ENCODE measurements at regions not wholly inside any gene's neighbourhood (a gene's known extent, or its start where the extent isn't known, plus 50 kb on each side); places are given as distances from the start of the nearest gene placed in this dataset.
"Not testable (repeated sequence)": the region's sequence is repeated elsewhere in the genome, so short reads cannot be mapped to it uniquely, and the experiment has no call there.

- Histone ChIP-seq H3K9me3 (ENCODE audit: insufficient read depth, low read depth, low read length) (no peaks in the 10 kb centered on the region), H3K9ac (ENCODE audit: low read depth, low read length, poor library complexity, severe bottlenecking) (no peak overlapping the region), H2AFZ (ENCODE audit: low read length) (no peak overlapping the region), H3K27me3 (ENCODE audit: insufficient read depth, low read length, poor library complexity, severe bottlenecking) (no peaks in the 10 kb centered on the region), H3K36me3 (ENCODE audit: insufficient read depth, low read length) (no peaks in the 10 kb centered on the region), H4K20me1 (ENCODE audit: insufficient read depth, low read length, poor library complexity, severe bottlenecking) (no peaks in the 10 kb centered on the region), H3F3A (ENCODE audit: low read depth) (no peaks in the 10 kb centered on the region), H3K79me2 (ENCODE audit: insufficient read depth, low read length) (no peaks in the 10 kb centered on the region), H3K4me2 (ENCODE audit: low read depth, low read length, poor library complexity, severe bottlenecking) (no peak overlapping the region), H3K4me1 (ENCODE audit: insufficient read depth, low read length, poor library complexity, severe bottlenecking) (no peaks in the 10 kb centered on the region), H3K4me3 (ENCODE audit: low read length, poor library complexity, severe bottlenecking) (no peak overlapping the region), H3K9me2 (replicated peaks; ENCODE audit: low read depth, low read length) (no peaks in the 10 kb centered on the region)
- TF ChIP-seq EZH2phosphoT487 (IDR thresholded peaks at IDR 0.05; ENCODE audit: borderline replicate concordance): no peak
Observed at GRCh38 chrX:7987160-7988012, 60.2 kb upstream of the PNPLA4 start.

GRCh38 chrX:7986738-7987137 is 59.5 kb upstream of the PNPLA4 start:
- H3K4me3 ChIP-seq (ENCODE audit: low read length, poor library complexity, severe bottlenecking); H2AFZ ChIP-seq (ENCODE audit: low read length); H3K79me2 ChIP-seq (ENCODE audit: insufficient read depth, low read length); H3K9me3 ChIP-seq (ENCODE audit: insufficient read depth, low read depth, low read length); H4K20me1 ChIP-seq (ENCODE audit: insufficient read depth, low read length, poor library complexity, severe bottlenecking); H3K27me3 ChIP-seq (ENCODE audit: insufficient read depth, low read length, poor library complexity, severe bottlenecking); H3K4me1 ChIP-seq (ENCODE audit: insufficient read depth, low read length, poor library complexity, severe bottlenecking); H3K9ac ChIP-seq (ENCODE audit: low read depth, low read length, poor library complexity, severe bottlenecking); H3K36me3 ChIP-seq (ENCODE audit: insufficient read depth, low read length); H3F3A ChIP-seq (ENCODE audit: low read depth); H3K4me2 ChIP-seq (ENCODE audit: low read depth, low read length, poor library complexity, severe bottlenecking); H3K9me2 ChIP-seq (replicated peaks; ENCODE audit: low read depth, low read length): not testable (repeated sequence)

- Histone ChIP-seq H3K36me3 (ENCODE audit: insufficient read depth, low read length) (no peaks in the 10 kb centered on the region), H2AFZ (ENCODE audit: low read length) (no peak overlapping the region), H3K79me2 (ENCODE audit: insufficient read depth, low read length) (no peaks in the 10 kb centered on the region), H4K20me1 (ENCODE audit: insufficient read depth, low read length, poor library complexity, severe bottlenecking) (no peaks in the 10 kb centered on the region), H3K4me2 (ENCODE audit: low read depth, low read length, poor library complexity, severe bottlenecking) (no peak overlapping the region), H3K9me3 (ENCODE audit: insufficient read depth, low read depth, low read length) (no peaks in the 10 kb centered on the region), H3K4me1 (ENCODE audit: insufficient read depth, low read length, poor library complexity, severe bottlenecking) (no peaks in the 10 kb centered on the region), H3F3A (ENCODE audit: low read depth) (no peaks in the 10 kb centered on the region), H3K27me3 (ENCODE audit: insufficient read depth, low read length, poor library complexity, severe bottlenecking) (no peaks in the 10 kb centered on the region), H3K4me3 (ENCODE audit: low read length, poor library complexity, severe bottlenecking) (no peak overlapping the region), H3K9ac (ENCODE audit: low read depth, low read length, poor library complexity, severe bottlenecking) (no peak overlapping the region), H3K9me2 (replicated peaks; ENCODE audit: low read depth, low read length) (no peaks in the 10 kb centered on the region)
- TF ChIP-seq CTCF (conservative IDR thresholded peaks at IDR 0.05; ENCODE audit: low read length) (no peak), EZH2phosphoT487 (IDR thresholded peaks at IDR 0.05; ENCODE audit: borderline replicate concordance) (no peak)
Observed at GRCh38 chrX:7985568-7985967, 58.4 kb upstream of the PNPLA4 start.

- Histone ChIP-seq H3K4me2 (ENCODE audit: low read depth, low read length, poor library complexity, severe bottlenecking) (no peak overlapping the region), H3F3A (ENCODE audit: low read depth) (no peaks in the 10 kb centered on the region), H4K20me1 (ENCODE audit: insufficient read depth, low read length, poor library complexity, severe bottlenecking) (no peaks in the 10 kb centered on the region), H3K9ac (ENCODE audit: low read depth, low read length, poor library complexity, severe bottlenecking) (no peak overlapping the region), H3K27me3 (ENCODE audit: insufficient read depth, low read length, poor library complexity, severe bottlenecking) (no peaks in the 10 kb centered on the region), H3K4me1 (ENCODE audit: insufficient read depth, low read length, poor library complexity, severe bottlenecking) (no peaks in the 10 kb centered on the region), H3K36me3 (ENCODE audit: insufficient read depth, low read length) (no peaks in the 10 kb centered on the region), H3K79me2 (ENCODE audit: insufficient read depth, low read length) (no peaks in the 10 kb centered on the region), H3K9me2 (replicated peaks; ENCODE audit: low read depth, low read length) (no peaks in the 10 kb centered on the region), H3K4me3 (ENCODE audit: low read length, poor library complexity, severe bottlenecking) (no peak overlapping the region), H3K9me3 (ENCODE audit: insufficient read depth, low read depth, low read length) (no peaks in the 10 kb centered on the region), H2AFZ (ENCODE audit: low read length) (no peak overlapping the region)
- TF ChIP-seq CTCF (conservative IDR thresholded peaks at IDR 0.05; ENCODE audit: low read length) (no peak), EZH2phosphoT487 (IDR thresholded peaks at IDR 0.05; ENCODE audit: borderline replicate concordance) (no peak)
Observed at GRCh38 chrX:7983581-7983980, 56.4 kb upstream of the PNPLA4 start.

Data from Loucy (cell line).